ENCODE measurements at regions not wholly inside any gene's neighbourhood (a gene's known extent, or its start where the extent isn't known, plus 50 kb on each side); places are given as distances from the start of the nearest gene placed in this dataset.
"Not testable (repeated sequence)": the region's sequence is repeated elsewhere in the genome, so short reads cannot be mapped to it uniquely, and the experiment has no call there.

- Mint-ChIP-seq H3K9me3 (no peaks in the 10 kb centered on the region), H3K27me3 (ENCODE audit: low read depth) (peaks cover 4% of the 10 kb centered on the region), H3K4me3 (no peak overlapping the region)
Observed at GRCh38 chr17:20938988-20939615, 103.7 kb downstream of the USP22 start.

GRCh38 chr17:20941872-20942271 is 100.9 kb downstream of the USP22 start:
- no peaks in the 10 kb centered on the region for H3K27me3 Mint-ChIP-seq (ENCODE audit: low read depth)
- H3K36me3 Mint-ChIP-seq (ENCODE audit: low read depth), result no peaks in the 10 kb centered on the region
- H3K27ac Mint-ChIP-seq, result no peak overlapping the region
- no peaks in the 10 kb centered on the region for H3K4me1 Mint-ChIP-seq (ENCODE audit: low read depth)
- H3K9me3 Mint-ChIP-seq, result no peaks in the 10 kb centered on the region
- no peak overlapping the region for H3K4me3 Mint-ChIP-seq

More at GRCh38 chr17:20938988-20939615, 103.7 kb downstream of the USP22 start:
- Mint-ChIP-seq H3K27ac (no peak overlapping the region), H3K4me1 (ENCODE audit: low read depth) (no peaks in the 10 kb centered on the region), H3K36me3 (ENCODE audit: low read depth) (no peaks in the 10 kb centered on the region)

GRCh38 chr17:20944014-20944865 is 98.6 kb downstream of the USP22 start:
- H3K27me3 Mint-ChIP-seq (ENCODE audit: low read depth), result no peaks in the 10 kb centered on the region
- peaks cover 2% of the 10 kb centered on the region for H3K4me1 Mint-ChIP-seq (ENCODE audit: low read depth)
- no peak overlapping the region for H3K4me3 Mint-ChIP-seq
- H3K9me3 Mint-ChIP-seq, result no peaks in the 10 kb centered on the region
- H3K27ac Mint-ChIP-seq, result no peak overlapping the region
- H3K36me3 Mint-ChIP-seq (ENCODE audit: low read depth), result no peaks in the 10 kb centered on the region

DNA sequence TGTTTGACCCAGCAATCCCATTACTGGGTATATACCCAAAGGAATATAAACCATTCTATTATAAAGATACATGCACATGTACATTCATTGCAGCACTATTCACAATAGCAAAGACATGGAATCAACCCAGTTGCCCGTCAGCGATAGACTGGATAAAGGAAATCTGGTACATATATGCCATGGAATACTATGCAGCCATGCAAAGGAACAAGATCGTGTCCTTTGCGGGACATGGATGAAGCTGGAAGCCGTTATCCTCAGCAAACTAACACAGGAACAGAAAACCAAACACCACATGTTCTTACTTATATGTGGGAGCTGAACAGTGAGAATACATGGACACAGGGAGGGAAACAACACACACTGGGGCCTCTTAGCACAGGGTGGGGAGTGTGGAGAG is 95.1 kb downstream of the USP22 start:
- H3K36me3 Mint-ChIP-seq (ENCODE audit: low read depth); H3K4me1 Mint-ChIP-seq (ENCODE audit: low read depth); H3K27me3 Mint-ChIP-seq (ENCODE audit: low read depth); H3K27ac Mint-ChIP-seq; H3K9me3 Mint-ChIP-seq; H3K4me3 Mint-ChIP-seq: not testable (repeated sequence)

DNA sequence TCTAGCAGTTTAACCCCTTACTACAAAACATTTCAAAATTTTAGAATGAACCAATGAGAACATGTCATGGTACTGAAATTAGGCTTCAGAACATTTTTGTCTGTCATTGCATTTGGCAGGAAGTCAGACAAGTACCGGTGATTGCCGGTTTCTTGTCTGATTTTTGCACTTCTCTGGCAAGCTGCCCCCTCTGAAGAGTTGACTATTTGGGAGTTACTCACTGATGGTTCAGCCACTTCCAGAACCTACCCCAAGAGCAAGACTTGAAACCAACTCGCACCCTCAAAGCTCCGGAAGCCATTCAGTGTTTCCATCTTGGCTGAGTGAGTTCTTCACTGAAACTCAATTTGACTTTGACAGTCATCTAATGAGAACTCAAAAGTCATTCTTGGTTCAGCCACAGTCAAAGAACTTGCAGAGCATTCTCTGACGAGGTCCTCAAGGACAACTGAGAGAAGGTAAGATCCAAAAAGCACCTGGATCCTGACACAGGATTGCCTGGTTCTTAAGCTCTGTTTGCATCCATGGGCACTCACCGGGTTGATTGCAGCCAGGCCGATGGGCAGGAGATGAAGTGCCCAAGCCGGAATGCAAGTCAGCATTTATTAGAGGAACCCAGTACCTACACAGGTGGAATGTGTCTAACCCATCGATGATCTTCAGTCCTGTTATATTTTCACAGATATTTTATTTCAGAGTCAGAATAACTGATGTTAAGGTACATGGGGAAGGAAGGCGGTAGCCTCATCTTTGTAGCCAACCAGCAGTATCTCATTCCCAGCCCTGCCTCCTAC is 93.6 kb downstream of the USP22 start:
- Mint-ChIP-seq H3K4me1 (ENCODE audit: low read depth) (peaks cover 2% of the 10 kb centered on the region), H3K27me3 (ENCODE audit: low read depth) (no peaks in the 10 kb centered on the region), H3K4me3 (no peak overlapping the region), H3K36me3 (ENCODE audit: low read depth) (no peaks in the 10 kb centered on the region), H3K27ac (no peak overlapping the region), H3K9me3 (no peaks in the 10 kb centered on the region)
